HL-60 (cell line): ENCODE measurements at regions not wholly inside any gene's neighbourhood (a gene's known extent, or its start where the extent isn't known, plus 50 kb on each side); places are given as distances from the start of the nearest gene placed in this dataset.

ENCODE experiments used
- DNase-seq, 2 experiments: peaks; one replicate each; pipeline ENCODE4 v3.0.0-alpha.2; 2010 to 2020; ENCODE audit warnings: low read depth in 1 of 2, low spot score in 1 of 2
- H3K27ac ChIP-seq: fragments of 250-450 bp; sonication (Bioruptor Pico); replicated peaks from 2 replicates; pipeline ENCODE4 v1.5.1; 2020; ENCODE audit warnings: mild to moderate bottlenecking, moderate library complexity
- H3K27me3 ChIP-seq: fragments of 250-450 bp; sonication (Bioruptor Pico); 2 replicates; pipeline ENCODE4 v1.5.1; 2021; ENCODE audit warnings: mild to moderate bottlenecking, moderate library complexity; ENCODE audit not compliant: insufficient read depth, poor library complexity, severe bottlenecking
- H3K4me3 ChIP-seq: replicated peaks from 2 replicates; pipeline ENCODE4 v1.5.1; 2011; ENCODE audit warnings: mild to moderate bottlenecking, control low read depth, low read length; ENCODE audit not compliant: insufficient read depth
- CTCF ChIP-seq: IDR thresholded peaks from one replicate; pipeline ENCODE4 v1.5.1; 2011; ENCODE audit warnings: low read length, control low read depth, inconsistent platforms; ENCODE audit not compliant: insufficient read depth
- GABPA ChIP-seq: IDR thresholded peaks from 2 replicates; pipeline ENCODE4 v1.6.1; 2012; ENCODE audit warnings: low read depth
- POLR2AphosphoS5 ChIP-seq: IDR thresholded peaks from 2 replicates; pipeline ENCODE4 v1.6.1; 2012; ENCODE audit warnings: low read depth
- REST ChIP-seq: IDR thresholded peaks from 2 replicates; pipeline ENCODE4 v1.6.1; 2012; ENCODE audit warnings: low read depth; ENCODE audit not compliant: insufficient replicate concordance
- SPI1 ChIP-seq: IDR thresholded peaks from 2 replicates; pipeline ENCODE4 v1.6.1; 2012; ENCODE audit warnings: low read depth, mild to moderate bottlenecking, borderline replicate concordance

GRCh38 chr3:25938566-25939325, 148.9 kb downstream of the OXSM start:
- no peak overlapping the region for H3K27ac ChIP-seq
- H3K27me3 ChIP-seq = no peaks in the 10 kb centered on the region
- TF ChIP-seq POLR2AphosphoS5 (no peak), REST (no peak), GABPA (no peak), CTCF (no peak), SPI1 (peak; percentile 54; the same call in 1 of the 2 replicates)
- no peak overlapping the region for H3K4me3 ChIP-seq
- no peak for DNase-seq

GRCh38 chr3:25940935-25941334, 151.0 kb downstream of the OXSM start:
- H3K4me3 ChIP-seq = no peak overlapping the region
- TF ChIP-seq REST (no peak), SPI1 (no peak), GABPA (no peak), POLR2AphosphoS5 (no peak), CTCF (no peak)
- H3K27ac ChIP-seq = no peak overlapping the region
- no peak for DNase-seq
- no peaks in the 10 kb centered on the region for H3K27me3 ChIP-seq

- Histone ChIP-seq H3K27ac (no peak overlapping the region), H3K27me3 (no peaks in the 10 kb centered on the region), H3K4me3 (no peak overlapping the region)
- DNase-seq = no peak
- TF ChIP-seq REST (no peak), GABPA (no peak), CTCF (no peak)
These were observed 154.4 kb downstream of the OXSM start for GRCh38 chr3:25944329-25944728.
